ENCODE measurements at regions not wholly inside any gene's neighbourhood (a gene's known extent, or its start where the extent isn't known, plus 50 kb on each side); places are given as distances from the start of the nearest gene placed in this dataset.

DNA sequence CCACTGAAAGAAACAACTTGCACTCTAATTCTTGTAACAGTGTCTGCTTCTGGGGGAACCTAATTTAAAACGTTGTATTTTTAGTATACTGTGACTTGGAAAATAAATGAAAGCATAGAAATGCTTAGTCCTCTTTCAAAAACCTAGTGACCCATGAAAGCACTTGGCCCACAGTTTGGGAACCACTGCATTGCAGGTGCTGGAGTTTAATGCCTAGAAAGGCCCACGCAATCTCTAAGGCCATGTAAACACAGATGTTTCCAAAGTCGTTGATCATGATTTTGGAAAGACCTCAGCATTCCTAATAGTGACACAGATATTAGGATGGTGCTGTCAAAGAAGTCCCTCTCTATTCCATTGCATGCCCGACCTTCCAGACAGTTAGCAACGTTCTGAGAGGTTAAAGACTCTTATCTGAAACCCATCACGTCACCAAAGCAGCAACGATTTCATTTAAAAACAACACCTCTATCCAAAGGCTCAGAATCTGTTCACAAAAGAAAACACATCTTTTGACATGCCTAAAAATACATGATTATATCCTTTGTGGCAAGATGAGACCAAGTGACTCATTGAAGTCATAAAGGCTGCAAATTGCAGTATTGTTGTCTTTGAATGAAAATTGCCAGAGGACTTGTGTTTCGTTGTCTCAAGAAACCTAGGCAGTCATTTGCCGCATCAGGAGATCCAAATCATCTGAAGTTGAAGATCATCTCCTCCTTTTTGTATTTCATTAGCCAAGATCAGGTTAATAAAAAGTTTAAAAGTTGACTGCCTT lies 328.0 kb upstream of the ZNF507 start:
- no peak for DNase-seq (ENCODE audit: low read depth)
- no peak for TF ChIP-seq CTCF (conservative IDR thresholded peaks at IDR 0.05; ENCODE audit: low read depth, low read length)
- no peak overlapping the region for H3K4me3 ChIP-seq (ENCODE audit: low read length)

DNA sequence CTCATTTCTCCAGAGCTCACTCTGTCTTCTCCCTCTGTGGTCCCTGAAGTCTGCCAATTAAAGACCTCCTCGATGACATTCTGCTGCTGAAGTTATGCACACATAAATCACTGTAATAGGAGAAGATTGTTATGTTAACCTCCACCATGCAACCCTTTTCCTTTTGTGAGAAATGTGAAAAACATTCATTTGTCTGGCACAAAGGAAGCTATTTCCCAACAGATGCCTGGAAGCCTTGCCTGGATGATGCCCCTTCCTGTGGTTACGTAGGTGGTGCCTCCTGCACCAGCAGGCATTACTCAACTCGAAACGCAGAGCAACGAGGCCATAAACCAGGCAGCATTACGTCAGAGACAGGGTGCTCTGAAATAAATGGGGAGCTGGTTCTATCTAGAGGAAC lies 327.4 kb upstream of the ZNF507 start:
- no peak for TF ChIP-seq CTCF (conservative IDR thresholded peaks at IDR 0.05; ENCODE audit: low read depth, low read length)
- peak; percentile 54 for DNase-seq (ENCODE audit: low read depth)
- H3K4me3 ChIP-seq (ENCODE audit: low read length) = no peak overlapping the region

DNA sequence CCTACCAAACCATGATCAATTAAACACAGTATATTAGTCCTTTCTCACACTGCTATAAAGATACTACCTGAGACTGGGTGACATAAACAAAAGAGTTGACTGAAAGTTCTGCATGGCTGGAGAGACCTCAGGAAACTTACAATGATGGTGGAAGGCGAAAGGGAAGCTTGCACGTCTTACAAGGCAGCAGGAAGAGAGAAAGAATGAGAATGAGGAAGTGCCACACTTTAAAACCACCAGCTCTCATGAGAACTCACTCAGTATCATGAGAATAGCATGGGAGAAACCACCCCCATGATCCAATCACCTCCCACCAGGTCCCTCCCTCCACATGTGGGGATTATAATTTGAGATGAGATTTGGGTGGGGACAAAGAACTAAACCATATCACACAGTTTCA lies 324.9 kb upstream of the ZNF507 start:
- no peak overlapping the region for H3K4me3 ChIP-seq (ENCODE audit: low read length)
- TF ChIP-seq CTCF (conservative IDR thresholded peaks at IDR 0.05; ENCODE audit: low read depth, low read length) = no peak
- DNase-seq (ENCODE audit: low read depth) = no peak

GRCh38 chr19:32022044-32022640 lies 323.3 kb upstream of the ZNF507 start:
- no peak for TF ChIP-seq CTCF (conservative IDR thresholded peaks at IDR 0.05; ENCODE audit: low read depth, low read length)
- no peak overlapping the region for H3K4me3 ChIP-seq (ENCODE audit: low read length)
- peak; percentile 23 for DNase-seq (ENCODE audit: low read depth)

GRCh38 chr19:32022731-32023563 lies 322.5 kb upstream of the ZNF507 start:
- no peak for DNase-seq (ENCODE audit: low read depth)
- no peak for TF ChIP-seq CTCF (conservative IDR thresholded peaks at IDR 0.05; ENCODE audit: low read depth, low read length)
- H3K4me3 ChIP-seq (ENCODE audit: low read length) = no peak overlapping the region

GRCh38 chr19:32023564-32023832 lies 321.9 kb upstream of the ZNF507 start:
- H3K4me3 ChIP-seq (ENCODE audit: low read length) = no peak overlapping the region
- DNase-seq (ENCODE audit: low read depth) = no peak
- TF ChIP-seq CTCF (conservative IDR thresholded peaks at IDR 0.05; ENCODE audit: low read depth, low read length) = no peak
